Activated T-helper 1 cell treated with anti-CD3 and anti-CD28 coated beads, Interleukin-12 subunit alpha, Interleukin-12 subunit beta, Interleukin-2, Interleukin-4 antibody, amounts not matched to agents 30 ng/mL and 10 ng/mL and 1 ng/mL, durations not matched to agents 14 hours and 24 hours and 36 hours (primary cell): ENCODE measurements at regions not wholly inside any gene's neighbourhood (a gene's known extent, or its start where the extent isn't known, plus 50 kb on each side); places are given as distances from the start of the nearest gene placed in this dataset.
"Not testable (repeated sequence)": the region's sequence is repeated elsewhere in the genome, so short reads cannot be mapped to it uniquely, and the experiment has no call there.

ENCODE experiments used
- DNase-seq: peaks from one replicate; pipeline ENCODE4 v3.0.0; 2021; ENCODE audit warnings: low spot score
- H3K27ac Mint-ChIP-seq: one replicate; pipeline ENCODE4 v1.8.0; 2021; ENCODE audit warnings: mild to moderate bottlenecking, mixed read lengths
- H3K27me3 Mint-ChIP-seq: one replicate; pipeline ENCODE4 v1.8.0; 2022; ENCODE audit warnings: mild to moderate bottlenecking, moderate library complexity, mixed read lengths; ENCODE audit not compliant: insufficient read depth
- H3K36me3 Mint-ChIP-seq: one replicate; pipeline ENCODE4 v1.8.0; 2021; ENCODE audit warnings: low read depth, mixed read lengths
- H3K4me1 Mint-ChIP-seq: one replicate; pipeline ENCODE4 v1.8.0; 2021; ENCODE audit warnings: low read depth, mixed read lengths
- H3K4me3 Mint-ChIP-seq: one replicate; pipeline ENCODE4 v1.8.0; 2021; ENCODE audit warnings: mild to moderate bottlenecking, moderate library complexity, mixed read lengths
- H3K9me3 Mint-ChIP-seq: one replicate; pipeline ENCODE4 v1.8.0; 2021; ENCODE audit warnings: mixed read lengths
- intact Hi-C: fragments of 100-400 bp; cut with micrococcal nuclease; formaldehyde crosslinking; loops from one replicate; pipeline ENCODE4 v1.15.1; 2024

- H3K4me3 Mint-ChIP-seq, H3K36me3 Mint-ChIP-seq, intact Hi-C loops, H3K27me3 Mint-ChIP-seq, H3K4me1 Mint-ChIP-seq, H3K27ac Mint-ChIP-seq, DNase-seq: not testable (repeated sequence)
- H3K9me3 Mint-ChIP-seq = peaks cover 14% of the 10 kb centered on the region
Observed at GRCh38 chr11:3537254-3537653, 104.5 kb downstream of the ART5 start.

GRCh38 chr11:3532958-3533357 is 108.8 kb downstream of the ART5 start:
- H3K27ac Mint-ChIP-seq, H3K36me3 Mint-ChIP-seq, DNase-seq, intact Hi-C loops, H3K9me3 Mint-ChIP-seq, H3K4me1 Mint-ChIP-seq, H3K4me3 Mint-ChIP-seq, H3K27me3 Mint-ChIP-seq: not testable (repeated sequence)

- DNase-seq, H3K9me3 Mint-ChIP-seq, H3K27ac Mint-ChIP-seq, H3K4me1 Mint-ChIP-seq, H3K27me3 Mint-ChIP-seq, H3K4me3 Mint-ChIP-seq, intact Hi-C loops, H3K36me3 Mint-ChIP-seq: not testable (repeated sequence)
Observed at GRCh38 chr11:3531280-3531679, 110.5 kb downstream of the ART5 start.

GRCh38 chr11:3523567-3523966 is 118.2 kb downstream of the ART5 start:
- H3K9me3 Mint-ChIP-seq, H3K4me3 Mint-ChIP-seq, DNase-seq, H3K4me1 Mint-ChIP-seq, H3K27me3 Mint-ChIP-seq, H3K27ac Mint-ChIP-seq, intact Hi-C loops, H3K36me3 Mint-ChIP-seq: not testable (repeated sequence)

GRCh38 chr11:3520905-3521304 is 120.9 kb downstream of the ART5 start:
- H3K27me3 Mint-ChIP-seq, DNase-seq, H3K9me3 Mint-ChIP-seq, H3K4me1 Mint-ChIP-seq, H3K4me3 Mint-ChIP-seq, H3K27ac Mint-ChIP-seq, H3K36me3 Mint-ChIP-seq, intact Hi-C loops: not testable (repeated sequence)

GRCh38 chr11:3519841-3520240 is 122.0 kb downstream of the ART5 start:
- H3K9me3 Mint-ChIP-seq, H3K4me1 Mint-ChIP-seq, H3K4me3 Mint-ChIP-seq, H3K27me3 Mint-ChIP-seq, intact Hi-C loops, H3K36me3 Mint-ChIP-seq, H3K27ac Mint-ChIP-seq, DNase-seq: not testable (repeated sequence)

- H3K9me3 Mint-ChIP-seq, H3K36me3 Mint-ChIP-seq, H3K27me3 Mint-ChIP-seq, DNase-seq, H3K27ac Mint-ChIP-seq, H3K4me3 Mint-ChIP-seq, intact Hi-C loops, H3K4me1 Mint-ChIP-seq: not testable (repeated sequence)
Observed at GRCh38 chr11:3516934-3517567, 124.7 kb downstream of the ART5 start.

GRCh38 chr11:3516345-3516933 is 125.4 kb downstream of the ART5 start:
- H3K9me3 Mint-ChIP-seq, intact Hi-C loops, DNase-seq, H3K36me3 Mint-ChIP-seq, H3K27me3 Mint-ChIP-seq, H3K4me3 Mint-ChIP-seq, H3K27ac Mint-ChIP-seq: not testable (repeated sequence)
- peaks cover 13% of the 10 kb centered on the region for H3K4me1 Mint-ChIP-seq

- DNase-seq, H3K36me3 Mint-ChIP-seq, H3K9me3 Mint-ChIP-seq, H3K27me3 Mint-ChIP-seq, intact Hi-C loops: not testable (repeated sequence)
- H3K4me3 Mint-ChIP-seq = peak overlapping the region; percentile 60
- H3K4me1 Mint-ChIP-seq = peaks cover 16% of the 10 kb centered on the region
- H3K27ac Mint-ChIP-seq = peak overlapping the region; percentile 54
Observed at GRCh38 chr11:3514635-3515424, 127.0 kb downstream of the ART5 start.

GRCh38 chr11:3513311-3513710 is 128.5 kb downstream of the ART5 start:
- H3K4me1 Mint-ChIP-seq = peaks cover 16% of the 10 kb centered on the region
- H3K27me3 Mint-ChIP-seq, H3K36me3 Mint-ChIP-seq, DNase-seq, H3K9me3 Mint-ChIP-seq, intact Hi-C loops: not testable (repeated sequence)
- peak overlapping the region; percentile 61 for H3K27ac Mint-ChIP-seq
- H3K4me3 Mint-ChIP-seq = peak overlapping the region; percentile 5

GRCh38 chr11:3512751-3513150 is 129.0 kb downstream of the ART5 start:
- DNase-seq, H3K36me3 Mint-ChIP-seq, H3K9me3 Mint-ChIP-seq, H3K27me3 Mint-ChIP-seq, intact Hi-C loops: not testable (repeated sequence)
- peak overlapping the region; percentile 48 for H3K4me3 Mint-ChIP-seq
- H3K27ac Mint-ChIP-seq = peak overlapping the region; percentile 77
- H3K4me1 Mint-ChIP-seq = peaks cover 16% of the 10 kb centered on the region

GRCh38 chr11:3512133-3512703 is 129.6 kb downstream of the ART5 start:
- Mint-ChIP-seq H3K4me3 (peak overlapping the region; percentile 48), H3K4me1 (peaks cover 16% of the 10 kb centered on the region), H3K27ac (peak overlapping the region; percentile 77)
- peak; percentile 19 for DNase-seq
- H3K27me3 Mint-ChIP-seq, intact Hi-C loops, H3K9me3 Mint-ChIP-seq, H3K36me3 Mint-ChIP-seq: not testable (repeated sequence)
